GM19025 (cell line): ENCODE measurements at regions not wholly inside any gene's neighbourhood (a gene's known extent, or its start where the extent isn't known, plus 50 kb on each side); places are given as distances from the start of the nearest gene placed in this dataset.
"Not testable (repeated sequence)": the region's sequence is repeated elsewhere in the genome, so short reads cannot be mapped to it uniquely, and the experiment has no call there.

Experiments
- ATAC-seq: cut with Tn5 transposase; IDR thresholded peaks from one replicate; pipeline ENCODE4 v1.9.1; 2021; ENCODE audit warnings: mild to moderate bottlenecking, low read depth, moderate library complexity; ENCODE audit not compliant: unreplicated experiment

- no peak for ATAC-seq
Observed at GRCh38 chr10:9285690-9286089, 1231.2 kb downstream of the GATA3 start.

- no peak for ATAC-seq
Observed at GRCh38 chr10:9289811-9290210, 1235.3 kb downstream of the GATA3 start.

GRCh38 chr10:9291081-9291480, 1236.6 kb downstream of the GATA3 start:
- ATAC-seq: no peak

GRCh38 chr10:9294132-9294663, 1239.7 kb downstream of the GATA3 start:
- no peak for ATAC-seq

DNA sequence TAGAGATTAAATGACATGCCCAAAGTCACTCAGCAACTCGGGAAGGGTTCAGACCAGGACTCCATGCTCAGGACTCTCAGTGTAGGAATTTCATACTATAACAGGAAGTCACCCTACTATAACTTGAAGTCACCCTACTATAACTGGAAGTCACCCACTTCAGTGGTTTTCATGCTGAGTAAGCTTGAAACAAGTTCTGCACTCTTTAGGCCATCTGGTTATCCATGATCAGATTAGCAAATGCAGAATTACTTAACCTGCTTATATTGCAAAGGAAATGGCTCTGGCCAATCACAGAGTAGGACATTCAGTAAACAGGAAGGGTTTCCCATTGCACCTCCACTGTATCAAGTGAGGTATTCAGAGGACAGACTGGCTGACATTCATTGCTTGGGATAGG, 1240.4 kb downstream of the GATA3 start:
- peak; percentile 69 for ATAC-seq

DNA sequence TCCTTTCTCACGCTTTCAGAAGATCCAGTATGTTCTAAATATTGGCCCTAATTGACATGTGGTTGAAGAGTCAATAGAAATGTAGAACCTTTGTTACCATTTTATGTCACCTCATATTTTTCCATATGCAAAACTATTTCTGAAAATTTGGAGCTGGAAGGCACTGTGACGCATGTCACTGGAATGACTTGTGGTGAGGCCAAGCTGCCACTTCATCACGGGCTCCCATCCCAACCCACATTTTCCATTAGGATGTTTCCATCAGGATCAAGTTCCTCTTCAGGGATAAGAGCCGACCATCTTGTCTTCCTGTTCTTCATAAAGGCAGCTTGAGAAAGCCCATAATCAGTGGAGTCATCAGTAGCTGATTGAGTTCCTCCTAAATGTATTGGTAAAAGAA, 1241.7 kb downstream of the GATA3 start:
- no peak for ATAC-seq

GRCh38 chr10:9297580-9297979, 1243.1 kb downstream of the GATA3 start:
- ATAC-seq: no peak

- ATAC-seq: no peak
Observed at GRCh38 chr10:9299966-9300365, 1245.5 kb downstream of the GATA3 start.

GRCh38 chr10:9301148-9301547, 1246.7 kb downstream of the GATA3 start:
- ATAC-seq: no peak

GRCh38 chr10:9301554-9301953, 1247.1 kb downstream of the GATA3 start:
- no peak for ATAC-seq

GRCh38 chr10:9302140-9302746, 1247.8 kb downstream of the GATA3 start:
- ATAC-seq: no peak

DNA sequence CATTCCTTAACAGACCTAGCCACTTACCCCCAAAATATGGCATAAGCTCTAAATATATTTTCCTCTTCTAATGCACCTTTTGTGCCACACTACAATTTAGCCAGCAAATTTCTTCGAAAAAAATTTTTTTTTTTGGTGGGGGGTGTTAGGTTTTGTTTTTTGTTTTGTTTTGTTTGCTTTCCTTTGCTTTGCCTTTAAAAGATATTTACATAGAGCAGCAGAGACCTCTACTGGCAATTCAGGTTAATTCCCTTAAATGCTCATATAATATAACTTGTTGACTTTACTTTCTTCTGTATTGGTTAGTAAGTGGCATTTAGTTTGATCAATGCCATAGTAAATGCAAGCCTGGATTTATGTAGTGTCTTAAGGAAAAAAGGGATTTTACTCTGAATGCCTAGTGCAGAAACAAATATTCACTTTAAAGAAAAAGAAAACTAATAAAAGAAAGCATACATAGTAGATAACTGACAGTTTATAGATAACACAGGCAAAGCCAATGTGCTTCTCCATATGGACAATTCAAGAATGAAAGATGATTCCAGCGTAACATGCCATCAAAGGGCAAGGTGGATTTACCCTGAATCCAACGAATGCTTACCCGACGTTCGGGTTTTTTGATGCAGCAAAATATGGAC, 1250.6 kb downstream of the GATA3 start:
- no peak for ATAC-seq

DNA sequence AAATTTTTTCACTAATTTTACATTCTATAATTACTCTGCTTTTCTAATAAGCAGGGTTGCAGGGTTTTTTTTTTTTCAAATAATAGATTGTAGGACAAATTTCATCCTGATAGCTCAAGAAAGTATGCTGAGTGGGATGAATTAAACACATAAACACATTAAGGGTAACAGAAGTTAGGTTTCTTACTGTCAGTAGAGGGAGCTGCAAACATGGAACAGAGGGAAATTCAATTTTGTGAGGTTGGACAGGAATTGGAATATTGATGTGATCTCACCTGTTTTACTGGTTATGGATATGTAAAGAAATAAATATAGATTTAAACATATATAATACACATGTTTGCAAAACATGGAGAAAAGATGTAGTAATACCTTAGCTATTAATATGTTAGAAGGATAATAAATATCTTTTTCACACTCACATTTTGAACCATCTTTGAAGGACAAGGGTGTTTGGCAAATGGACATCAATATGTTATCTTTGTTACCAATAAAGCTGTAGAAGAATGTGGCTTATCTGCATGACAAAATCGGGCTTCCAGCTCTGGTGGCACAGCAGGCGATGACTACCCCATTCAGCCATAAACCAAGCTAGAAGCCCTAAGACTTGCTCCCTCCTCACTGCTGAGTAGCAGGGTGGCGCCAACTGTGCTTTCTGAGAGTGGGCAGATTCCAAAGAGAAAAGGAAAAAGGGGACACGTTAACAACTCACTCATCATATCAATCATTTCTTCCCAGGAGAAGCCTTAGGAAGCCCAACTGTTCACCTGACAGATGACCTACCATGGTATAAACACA, 1257.4 kb downstream of the GATA3 start:
- ATAC-seq: no peak

DNA sequence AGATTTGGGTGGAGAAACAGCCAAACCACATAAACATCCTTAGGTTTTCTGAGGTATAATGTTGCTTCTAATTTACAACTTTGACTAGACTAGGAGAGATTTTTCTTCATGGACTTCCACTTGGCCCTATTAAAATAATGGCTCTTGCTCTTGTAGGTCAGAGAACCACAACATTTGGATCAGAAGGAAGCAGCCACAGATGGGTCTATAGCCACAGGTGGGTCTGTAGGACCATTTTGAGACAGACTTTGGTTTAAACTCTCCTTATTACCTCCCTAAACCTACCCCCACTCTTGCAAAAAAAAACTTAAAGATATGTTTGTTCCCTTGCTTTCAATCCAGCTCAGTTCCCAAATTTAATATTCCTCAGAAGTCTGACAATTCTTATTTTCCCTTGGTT, 1260.8 kb downstream of the GATA3 start:
- ATAC-seq: no peak

- no peak for ATAC-seq
Observed at GRCh38 chr10:9331583-9332008, 1277.1 kb downstream of the GATA3 start.

DNA sequence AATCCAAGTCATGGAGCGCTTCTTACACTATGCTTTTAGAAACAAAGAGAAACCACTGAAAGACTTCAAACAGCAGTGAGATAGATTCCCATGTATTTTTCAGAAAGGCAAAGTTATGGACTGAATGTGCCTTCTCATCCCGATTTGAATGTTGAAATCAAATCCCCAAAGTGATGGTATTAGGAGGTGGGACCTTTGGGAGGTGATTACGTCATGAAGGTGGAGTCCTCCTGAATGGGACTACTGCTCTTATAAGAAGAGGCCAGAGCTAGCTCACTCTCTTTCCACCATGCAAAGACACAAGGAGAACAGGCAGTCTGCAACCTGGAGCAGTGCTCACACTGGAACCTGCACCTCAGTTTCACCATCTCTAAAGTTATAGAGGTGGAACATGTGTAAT, 1279.8 kb downstream of the GATA3 start:
- no peak for ATAC-seq

GRCh38 chr10:9339716-9340115, 1285.2 kb downstream of the GATA3 start:
- no peak for ATAC-seq

GRCh38 chr10:9342885-9343570, 1288.5 kb downstream of the GATA3 start:
- ATAC-seq: no peak

GRCh38 chr10:9347933-9348332, 1293.4 kb downstream of the GATA3 start:
- not testable (repeated sequence) for ATAC-seq

- no peak for ATAC-seq
Observed at GRCh38 chr10:9357471-9357870, 1303.0 kb downstream of the GATA3 start.

DNA sequence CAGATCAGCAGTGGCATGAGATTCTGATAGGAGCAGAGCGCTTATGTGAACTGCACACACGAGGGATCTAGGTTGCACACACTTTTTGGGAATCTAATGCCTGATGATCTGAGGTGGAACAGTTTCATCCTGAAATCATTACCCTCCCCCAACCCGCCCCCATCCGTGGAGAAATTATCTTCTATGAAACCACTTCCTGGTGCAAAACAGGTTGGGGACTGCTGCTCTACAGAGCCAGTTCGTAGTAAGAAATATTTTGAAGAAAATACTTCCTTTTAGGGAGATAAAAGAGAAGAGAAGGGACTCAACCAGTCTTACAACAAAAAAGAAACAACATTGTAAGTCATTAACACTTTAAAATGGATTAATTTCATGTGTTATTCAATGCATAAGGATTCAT, 1308.2 kb downstream of the GATA3 start:
- ATAC-seq: no peak
